HEK293 (cell line): ENCODE measurements at regions not wholly inside any gene's neighbourhood (a gene's known extent, or its start where the extent isn't known, plus 50 kb on each side); places are given as distances from the start of the nearest gene placed in this dataset.

ENCODE experiments used
- CTCF ChIP-seq: fragments of 450-650 bp; formaldehyde crosslinking; IDR thresholded peaks from 2 replicates; pipeline ENCODE4 v1.5.1; 2016; ENCODE audit warnings: missing biosample characterization, missing genetic modification characterization
- MEIS1 ChIP-seq: sonication (generic); formaldehyde crosslinking; IDR thresholded peaks from 2 replicates; pipeline ENCODE4 v1.8.1; 2022; ENCODE audit warnings: missing genetic modification reagents, mild to moderate bottlenecking, borderline replicate concordance
- RBAK ChIP-seq: fragments of 450-650 bp; formaldehyde crosslinking; IDR thresholded peaks from 2 replicates; pipeline ENCODE4 v1.5.1; 2016; ENCODE audit warnings: missing biosample characterization, missing genetic modification characterization
- ZBTB8A ChIP-seq: fragments of 450-650 bp; formaldehyde crosslinking; IDR thresholded peaks from 2 replicates; pipeline ENCODE4 v1.5.1; 2016; ENCODE audit warnings: missing biosample characterization, missing genetic modification characterization
- ZNF24 ChIP-seq: fragments of 450-650 bp; formaldehyde crosslinking; IDR thresholded peaks from 2 replicates; pipeline ENCODE4 v1.5.1; 2016; ENCODE audit warnings: missing biosample characterization, missing genetic modification characterization
- ZNF350 ChIP-seq: fragments of 450-650 bp; formaldehyde crosslinking; IDR thresholded peaks from 2 replicates; pipeline ENCODE4 v1.5.0; 2017; ENCODE audit warnings: missing biosample characterization, mild to moderate bottlenecking, missing genetic modification characterization
- ZNF510 ChIP-seq: fragments of 450-650 bp; formaldehyde crosslinking; IDR thresholded peaks from 2 replicates; pipeline ENCODE4 v1.5.1; 2018; ENCODE audit warnings: mild to moderate bottlenecking, missing genetic modification characterization, missing biosample characterization; ENCODE audit not compliant: insufficient replicate concordance
- ZNF585B ChIP-seq: fragments of 450-650 bp; formaldehyde crosslinking; IDR thresholded peaks from 2 replicates; pipeline ENCODE4 v1.5.1; 2016; ENCODE audit warnings: missing biosample characterization, missing genetic modification characterization

GRCh38 chr7:89687211-89687610 lies 467.1 kb upstream of the STEAP1 start:
- no peak for TF ChIP-seq RBAK (tag by site-specific recombination)
- TF ChIP-seq ZBTB8A (tag by site-specific recombination), result no peak
- TF ChIP-seq ZNF585B (tag by site-specific recombination), result no peak
- no peak for TF ChIP-seq ZNF350 (tag by site-specific recombination)
- TF ChIP-seq MEIS1, result no peak
- no peak for TF ChIP-seq ZNF24 (tag by site-specific recombination)
- no peak for TF ChIP-seq CTCF
- TF ChIP-seq ZNF510, result no peak
